ENCODE measurements at regions not wholly inside any gene's neighbourhood (a gene's known extent, or its start where the extent isn't known, plus 50 kb on each side); places are given as distances from the start of the nearest gene placed in this dataset.

- Histone ChIP-seq H3K36me3 (ENCODE audit: insufficient read depth, low read length) (no peaks in the 10 kb centered on the region), H3K27ac (ENCODE audit: low read length) (no peak overlapping the region), H4K20me1 (ENCODE audit: insufficient read depth, low read depth, low read length) (no peaks in the 10 kb centered on the region)
Measured at GRCh38 chr4:107402291-107402690, 317.7 kb downstream of the PAPSS1 start.

DNA sequence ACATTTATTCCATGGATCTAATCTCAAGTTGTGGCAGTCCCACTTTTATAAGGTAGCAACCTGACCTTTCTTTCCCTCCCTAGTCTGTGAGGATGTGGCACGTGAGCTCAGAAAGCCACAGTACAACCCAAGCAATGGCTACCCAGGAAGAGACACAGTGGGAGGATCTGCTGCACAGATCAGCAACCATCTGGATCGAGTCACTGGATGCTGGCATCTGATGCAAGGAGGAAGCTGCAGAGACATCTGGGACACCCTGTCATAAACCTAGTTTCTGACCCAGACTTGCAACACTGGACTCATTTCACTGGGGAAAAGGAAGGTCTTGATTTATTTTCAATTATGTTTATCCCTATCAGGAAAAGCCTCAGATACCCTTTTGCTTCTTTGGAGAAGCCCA lies 327.1 kb downstream of the PAPSS1 start:
- Histone ChIP-seq H2AFZ (ENCODE audit: low read length) (no peak overlapping the region), H3K9me3 (ENCODE audit: low read length) (no peaks in the 10 kb centered on the region), H4K20me1 (ENCODE audit: insufficient read depth, low read depth, low read length) (no peaks in the 10 kb centered on the region), H3K36me3 (ENCODE audit: insufficient read depth, low read length) (no peaks in the 10 kb centered on the region), H3K4me1 (ENCODE audit: low read length) (no peaks in the 10 kb centered on the region), H3K4me2 (ENCODE audit: low read depth, low read length, poor library complexity, severe bottlenecking) (no peak overlapping the region), H3K79me2 (ENCODE audit: low read length) (no peaks in the 10 kb centered on the region), H3K9me2 (replicated peaks; ENCODE audit: insufficient read depth, low read length) (no peaks in the 10 kb centered on the region), H3K4me3 (ENCODE audit: low read length) (no peak overlapping the region), H3K27ac (ENCODE audit: low read length) (no peak overlapping the region), H3K27me3 (ENCODE audit: low read length) (no peaks in the 10 kb centered on the region), H3K9ac (ENCODE audit: low read length) (no peak overlapping the region)
- DNase-seq, result no peak

More at GRCh38 chr4:107402291-107402690, 317.7 kb downstream of the PAPSS1 start:
- H3K9me2 ChIP-seq (replicated peaks; ENCODE audit: insufficient read depth, low read length), result no peaks in the 10 kb centered on the region
- H3K4me3 ChIP-seq (ENCODE audit: low read length), result no peak overlapping the region
- H3K79me2 ChIP-seq (ENCODE audit: low read length), result no peaks in the 10 kb centered on the region
- no peak for DNase-seq
- no peak overlapping the region for H3K4me2 ChIP-seq (ENCODE audit: low read depth, low read length, poor library complexity, severe bottlenecking)
- H3K27me3 ChIP-seq (ENCODE audit: low read length), result no peaks in the 10 kb centered on the region
- no peaks in the 10 kb centered on the region for H3K4me1 ChIP-seq (ENCODE audit: low read length)
- no peak overlapping the region for H2AFZ ChIP-seq (ENCODE audit: low read length)
- H3K9me3 ChIP-seq (ENCODE audit: low read length), result no peaks in the 10 kb centered on the region
- no peak overlapping the region for H3K9ac ChIP-seq (ENCODE audit: low read length)

- Histone ChIP-seq H4K20me1 (ENCODE audit: insufficient read depth, low read depth, low read length) (no peaks in the 10 kb centered on the region), H2AFZ (ENCODE audit: low read length) (no peak overlapping the region), H3K9me3 (ENCODE audit: low read length) (no peaks in the 10 kb centered on the region), H3K4me2 (ENCODE audit: low read depth, low read length, poor library complexity, severe bottlenecking) (no peak overlapping the region), H3K36me3 (ENCODE audit: insufficient read depth, low read length) (no peaks in the 10 kb centered on the region), H3K4me1 (ENCODE audit: low read length) (no peaks in the 10 kb centered on the region), H3K27me3 (ENCODE audit: low read length) (no peaks in the 10 kb centered on the region), H3K4me3 (ENCODE audit: low read length) (no peak overlapping the region), H3K9me2 (replicated peaks; ENCODE audit: insufficient read depth, low read length) (no peaks in the 10 kb centered on the region), H3K27ac (ENCODE audit: low read length) (no peak overlapping the region), H3K79me2 (ENCODE audit: low read length) (no peaks in the 10 kb centered on the region), H3K9ac (ENCODE audit: low read length) (no peak overlapping the region)
- no peak for DNase-seq
Measured at GRCh38 chr4:107392380-107392779, 327.7 kb downstream of the PAPSS1 start.

GRCh38 chr4:107391630-107392028 lies 328.4 kb downstream of the PAPSS1 start:
- no peak overlapping the region for H3K27ac ChIP-seq (ENCODE audit: low read length)
- no peaks in the 10 kb centered on the region for H3K9me3 ChIP-seq (ENCODE audit: low read length)
- no peaks in the 10 kb centered on the region for H3K4me1 ChIP-seq (ENCODE audit: low read length)
- H3K4me2 ChIP-seq (ENCODE audit: low read depth, low read length, poor library complexity, severe bottlenecking), result no peak overlapping the region
- H3K9ac ChIP-seq (ENCODE audit: low read length), result no peak overlapping the region
- no peaks in the 10 kb centered on the region for H3K79me2 ChIP-seq (ENCODE audit: low read length)
- no peak overlapping the region for H2AFZ ChIP-seq (ENCODE audit: low read length)
- no peaks in the 10 kb centered on the region for H3K36me3 ChIP-seq (ENCODE audit: insufficient read depth, low read length)
- H3K4me3 ChIP-seq (ENCODE audit: low read length), result no peak overlapping the region
- no peak for DNase-seq
- H3K27me3 ChIP-seq (ENCODE audit: low read length), result no peaks in the 10 kb centered on the region
- H4K20me1 ChIP-seq (ENCODE audit: insufficient read depth, low read depth, low read length), result no peaks in the 10 kb centered on the region
- H3K9me2 ChIP-seq (replicated peaks; ENCODE audit: insufficient read depth, low read length), result no peaks in the 10 kb centered on the region; the same call in 1 of the 2 replicates

- no peaks in the 10 kb centered on the region for H3K36me3 ChIP-seq (ENCODE audit: insufficient read depth, low read length)
- DNase-seq, result no peak
- H4K20me1 ChIP-seq (ENCODE audit: insufficient read depth, low read depth, low read length), result no peaks in the 10 kb centered on the region
- no peak overlapping the region for H3K4me2 ChIP-seq (ENCODE audit: low read depth, low read length, poor library complexity, severe bottlenecking)
- no peaks in the 10 kb centered on the region; the same call in 1 of the 2 replicates for H3K9me2 ChIP-seq (replicated peaks; ENCODE audit: insufficient read depth, low read length)
- no peak overlapping the region for H2AFZ ChIP-seq (ENCODE audit: low read length)
- H3K79me2 ChIP-seq (ENCODE audit: low read length), result no peaks in the 10 kb centered on the region
- H3K4me1 ChIP-seq (ENCODE audit: low read length), result no peaks in the 10 kb centered on the region
- no peaks in the 10 kb centered on the region for H3K9me3 ChIP-seq (ENCODE audit: low read length)
- H3K4me3 ChIP-seq (ENCODE audit: low read length), result no peak overlapping the region
- H3K27me3 ChIP-seq (ENCODE audit: low read length), result no peaks in the 10 kb centered on the region
- H3K27ac ChIP-seq (ENCODE audit: low read length), result no peak overlapping the region
- H3K9ac ChIP-seq (ENCODE audit: low read length), result no peak overlapping the region
Measured at GRCh38 chr4:107391009-107391629, 328.9 kb downstream of the PAPSS1 start.

DNA sequence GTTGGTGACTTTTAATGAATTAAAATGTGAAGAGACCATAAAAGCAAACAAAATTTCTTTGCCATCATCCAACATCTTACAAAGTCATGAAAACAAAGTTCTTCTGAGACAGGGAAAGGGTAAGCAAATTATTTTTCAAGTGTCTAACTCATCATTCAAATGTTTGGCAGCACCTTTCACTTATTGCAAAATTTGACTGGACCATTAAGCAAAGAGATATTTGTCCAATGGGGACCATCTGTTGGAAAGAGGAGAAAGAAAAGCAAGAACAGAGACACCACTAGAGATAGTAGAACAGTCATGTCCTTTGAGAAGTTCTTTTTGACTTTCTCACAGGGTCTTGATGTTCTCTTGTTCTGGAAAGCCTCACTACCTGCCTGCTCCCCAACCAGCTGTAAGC lies 330.1 kb downstream of the PAPSS1 start:
- Histone ChIP-seq H3K4me1 (ENCODE audit: low read length) (no peaks in the 10 kb centered on the region), H3K79me2 (ENCODE audit: low read length) (no peaks in the 10 kb centered on the region), H3K4me2 (ENCODE audit: low read depth, low read length, poor library complexity, severe bottlenecking) (no peak overlapping the region), H3K9me3 (ENCODE audit: low read length) (no peaks in the 10 kb centered on the region), H3K27ac (ENCODE audit: low read length) (no peak overlapping the region), H4K20me1 (ENCODE audit: insufficient read depth, low read depth, low read length) (no peaks in the 10 kb centered on the region), H3K4me3 (ENCODE audit: low read length) (no peak overlapping the region), H3K9ac (ENCODE audit: low read length) (no peak overlapping the region), H3K9me2 (replicated peaks; ENCODE audit: insufficient read depth, low read length) (no peaks in the 10 kb centered on the region; the same call in none of the 2 replicates), H3K36me3 (ENCODE audit: insufficient read depth, low read length) (no peaks in the 10 kb centered on the region), H2AFZ (ENCODE audit: low read length) (no peak overlapping the region), H3K27me3 (ENCODE audit: low read length) (no peaks in the 10 kb centered on the region)
- DNase-seq, result no peak

DNA sequence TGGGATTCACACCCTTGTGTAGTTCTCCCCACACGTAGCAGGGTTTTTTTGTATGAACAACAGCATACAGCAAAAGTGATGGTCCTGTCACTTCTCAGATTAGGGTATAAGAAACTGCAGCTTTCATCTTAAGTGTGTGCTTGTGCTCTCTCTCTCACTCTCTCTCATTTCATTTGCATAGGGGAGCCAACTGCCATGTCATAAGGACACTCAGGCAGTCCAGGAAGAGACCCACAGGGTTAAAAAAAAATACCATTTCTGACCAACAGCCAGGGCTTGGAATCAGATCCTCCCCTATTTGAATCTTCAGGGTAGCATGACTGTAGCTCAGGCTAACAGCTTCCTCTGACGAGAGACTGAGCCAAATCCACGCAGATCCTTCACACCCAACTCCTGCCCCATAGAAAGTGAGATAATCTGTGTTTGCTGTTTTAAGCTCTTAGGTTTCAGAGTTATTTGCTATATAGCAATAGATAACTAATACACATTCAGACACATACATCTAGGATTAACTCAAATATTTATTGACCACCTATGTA lies 331.2 kb downstream of the PAPSS1 start:
- Histone ChIP-seq H4K20me1 (ENCODE audit: insufficient read depth, low read depth, low read length) (no peaks in the 10 kb centered on the region), H3K27ac (ENCODE audit: low read length) (no peak overlapping the region), H3K79me2 (ENCODE audit: low read length) (no peaks in the 10 kb centered on the region), H3K27me3 (ENCODE audit: low read length) (no peaks in the 10 kb centered on the region), H3K9me2 (replicated peaks; ENCODE audit: insufficient read depth, low read length) (no peaks in the 10 kb centered on the region; the same call in none of the 2 replicates), H3K9ac (ENCODE audit: low read length) (no peak overlapping the region), H3K36me3 (ENCODE audit: insufficient read depth, low read length) (no peaks in the 10 kb centered on the region), H3K4me3 (ENCODE audit: low read length) (no peak overlapping the region), H3K4me2 (ENCODE audit: low read depth, low read length, poor library complexity, severe bottlenecking) (no peak overlapping the region), H2AFZ (ENCODE audit: low read length) (no peak overlapping the region), H3K4me1 (ENCODE audit: low read length) (no peaks in the 10 kb centered on the region), H3K9me3 (ENCODE audit: low read length) (no peaks in the 10 kb centered on the region)
- DNase-seq, result no peak

DNA sequence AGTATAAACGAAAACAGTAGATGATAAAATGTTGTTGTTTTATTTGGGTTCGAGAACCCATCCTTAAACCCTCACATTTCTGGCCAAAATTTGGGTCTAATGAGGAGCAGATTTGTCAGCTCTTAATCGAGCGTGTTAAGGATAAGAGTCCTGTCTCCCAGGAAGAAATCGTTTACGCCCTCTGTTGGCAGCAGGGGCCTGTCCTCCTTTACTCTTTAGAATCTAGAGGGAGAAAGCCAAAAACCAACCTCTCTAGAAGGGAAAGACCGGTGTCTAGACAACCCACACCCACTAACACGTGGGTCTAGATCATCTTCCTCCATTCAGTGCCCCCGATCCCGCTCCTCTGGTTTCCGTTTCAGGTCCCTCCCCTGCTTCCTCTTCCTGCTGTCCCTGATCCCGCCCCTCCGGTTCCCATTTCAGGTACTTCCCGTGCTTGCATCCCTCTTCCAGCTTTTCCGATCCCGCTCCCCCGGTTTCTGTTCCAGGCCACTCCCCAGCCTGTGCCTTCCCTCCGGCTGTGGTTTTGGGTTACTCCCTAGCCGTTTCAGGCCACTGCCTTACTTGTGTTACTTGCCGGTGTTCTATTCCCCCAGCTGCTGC lies 339.1 kb downstream of the PAPSS1 start:
- Histone ChIP-seq H3K9ac (ENCODE audit: low read length) (no peak overlapping the region), H3K9me2 (replicated peaks; ENCODE audit: insufficient read depth, low read length) (no peaks in the 10 kb centered on the region; the same call in 1 of the 2 replicates), H3K27me3 (ENCODE audit: low read length) (no peaks in the 10 kb centered on the region), H3K4me1 (ENCODE audit: low read length) (no peaks in the 10 kb centered on the region), H4K20me1 (ENCODE audit: insufficient read depth, low read depth, low read length) (no peaks in the 10 kb centered on the region), H3K27ac (ENCODE audit: low read length) (no peak overlapping the region), H3K4me3 (ENCODE audit: low read length) (no peak overlapping the region), H3K4me2 (ENCODE audit: low read depth, low read length, poor library complexity, severe bottlenecking) (no peak overlapping the region), H3K9me3 (ENCODE audit: low read length) (no peaks in the 10 kb centered on the region), H3K79me2 (ENCODE audit: low read length) (no peaks in the 10 kb centered on the region), H3K36me3 (ENCODE audit: insufficient read depth, low read length) (no peaks in the 10 kb centered on the region), H2AFZ (ENCODE audit: low read length) (no peak overlapping the region)
- no peak for DNase-seq
